ENCODE measurements at regions not wholly inside any gene's neighbourhood (a gene's known extent, or its start where the extent isn't known, plus 50 kb on each side); places are given as distances from the start of the nearest gene placed in this dataset.

DNA sequence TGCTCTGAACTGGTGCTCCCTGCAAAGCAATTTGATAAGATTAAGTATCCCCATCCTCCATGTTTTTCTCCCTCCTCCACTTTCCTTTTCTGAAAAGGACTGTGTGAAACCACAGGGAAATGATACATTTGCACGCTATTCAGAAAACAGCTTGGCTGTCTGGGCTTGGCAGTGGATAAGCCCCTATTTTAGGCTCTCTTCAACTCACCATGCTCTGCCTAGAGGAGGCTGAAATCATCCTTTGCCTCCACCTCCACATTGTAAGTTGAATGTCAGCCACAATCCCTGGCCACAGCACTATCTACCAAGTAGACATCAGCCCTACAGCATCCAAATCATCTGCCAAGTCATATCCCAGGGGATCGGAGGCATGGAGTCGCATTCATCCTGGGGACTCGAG, 642.3 kb downstream of the RPS29 start:
- H3K9me3 ChIP-seq (ENCODE audit: low read length) = no peaks in the 10 kb centered on the region
- POLR2A ChIA-PET (ENCODE audit: unreplicated experiment) = no interaction called here
- no peak for DNase-seq
- no TSS peak for BruUV-seq (replicated peaks)
- H3K4me2 ChIP-seq (ENCODE audit: low read length) = no peak overlapping the region
- H3K27me3 ChIP-seq (ENCODE audit: low read length) = no peaks in the 10 kb centered on the region
- no peaks in the 10 kb centered on the region for H3K4me1 ChIP-seq (ENCODE audit: insufficient read depth, low read length)
- H3K79me2 ChIP-seq (ENCODE audit: low read length) = no peaks in the 10 kb centered on the region
- H3K4me3 ChIP-seq (ENCODE audit: low read length) = no peak overlapping the region
- no peaks in the 10 kb centered on the region for H3K9me2 ChIP-seq (replicated peaks; ENCODE audit: low read length)
- ATAC-seq = no peak
- H3F3A ChIP-seq (ENCODE audit: low read length, unreplicated experiment) = no peaks in the 10 kb centered on the region
- H4K20me1 ChIP-seq (ENCODE audit: low read length) = no peaks in the 10 kb centered on the region
- CTCF ChIA-PET = no interaction called here
- H3K36me3 ChIP-seq (ENCODE audit: low read depth, low read length) = no peaks in the 10 kb centered on the region
- TF ChIP-seq, protein P1, sequence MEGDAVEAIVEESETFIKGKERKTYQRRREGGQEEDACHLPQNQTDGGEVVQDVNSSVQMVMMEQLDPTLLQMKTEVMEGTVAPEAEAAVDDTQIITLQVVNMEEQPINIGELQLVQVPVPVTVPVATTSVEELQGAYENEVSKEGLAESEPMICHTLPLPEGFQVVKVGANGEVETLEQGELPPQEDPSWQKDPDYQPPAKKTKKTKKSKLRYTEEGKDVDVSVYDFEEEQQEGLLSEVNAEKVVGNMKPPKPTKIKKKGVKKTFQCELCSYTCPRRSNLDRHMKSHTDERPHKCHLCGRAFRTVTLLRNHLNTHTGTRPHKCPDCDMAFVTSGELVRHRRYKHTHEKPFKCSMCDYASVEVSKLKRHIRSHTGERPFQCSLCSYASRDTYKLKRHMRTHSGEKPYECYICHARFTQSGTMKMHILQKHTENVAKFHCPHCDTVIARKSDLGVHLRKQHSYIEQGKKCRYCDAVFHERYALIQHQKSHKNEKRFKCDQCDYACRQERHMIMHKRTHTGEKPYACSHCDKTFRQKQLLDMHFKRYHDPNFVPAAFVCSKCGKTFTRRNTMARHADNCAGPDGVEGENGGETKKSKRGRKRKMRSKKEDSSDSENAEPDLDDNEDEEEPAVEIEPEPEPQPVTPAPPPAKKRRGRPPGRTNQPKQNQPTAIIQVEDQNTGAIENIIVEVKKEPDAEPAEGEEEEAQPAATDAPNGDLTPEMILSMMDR (conservative IDR thresholded peaks at IDR 0.05; ENCODE audit: low read depth, low read length) = no peak
- TF ChIP-seq EZH2 (IDR thresholded peaks at IDR 0.05; ENCODE audit: low read length, unreplicated experiment) (no peak), EZH2phosphoT487 (IDR thresholded peaks at IDR 0.05; ENCODE audit: borderline replicate concordance, low read length) (no peak)
- no peak overlapping the region for H3K9ac ChIP-seq (ENCODE audit: low read length)
- H3K27ac ChIP-seq (ENCODE audit: low read length) = no peak overlapping the region
- intact Hi-C loops (cut with micrococcal nuclease) = no loop called here
- no peak overlapping the region for H2AFZ ChIP-seq (ENCODE audit: low read length)

DNA sequence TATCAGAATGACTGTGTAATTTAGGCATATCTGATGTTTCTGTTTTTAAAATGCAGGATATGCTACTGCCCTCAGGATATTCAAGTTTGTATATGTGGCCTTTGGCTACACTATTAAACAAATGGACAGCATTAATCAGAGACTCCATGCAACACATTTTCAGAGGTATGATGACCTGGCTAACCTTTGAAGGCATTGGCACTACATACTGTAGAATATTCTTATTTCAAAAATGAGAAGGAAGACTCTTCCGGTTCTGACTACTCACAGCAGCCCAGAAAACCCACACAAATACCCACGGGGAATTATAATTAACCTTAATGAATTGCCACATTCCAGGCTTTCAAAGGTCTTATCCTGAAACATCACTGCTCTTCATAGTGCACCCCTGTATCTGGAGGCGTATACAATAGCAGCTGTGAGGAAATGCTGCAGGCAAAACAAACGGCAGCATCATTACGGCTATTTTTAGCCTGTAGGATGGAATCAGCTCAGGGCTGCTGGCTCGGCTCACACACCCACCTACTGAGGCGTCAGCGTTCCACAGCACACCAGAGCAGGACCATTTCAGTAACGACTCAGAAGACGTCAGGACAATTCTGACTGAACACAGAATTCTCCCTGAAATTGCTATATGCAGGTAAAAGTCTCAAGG, 648.5 kb downstream of the RPS29 start:
- no peak for DNase-seq
- intact Hi-C loops (cut with micrococcal nuclease) = no loop called here
- Histone ChIP-seq H3K9me2 (replicated peaks; ENCODE audit: low read length) (no peaks in the 10 kb centered on the region), H3K9me3 (ENCODE audit: low read length) (no peaks in the 10 kb centered on the region), H2AFZ (ENCODE audit: low read length) (no peak overlapping the region), H3K79me2 (ENCODE audit: low read length) (no peaks in the 10 kb centered on the region), H3K4me3 (ENCODE audit: low read length) (no peak overlapping the region), H3K4me2 (ENCODE audit: low read length) (no peak overlapping the region), H3F3A (ENCODE audit: low read length, unreplicated experiment) (no peaks in the 10 kb centered on the region), H3K27ac (ENCODE audit: low read length) (no peak overlapping the region), H3K36me3 (ENCODE audit: low read depth, low read length) (no peaks in the 10 kb centered on the region), H3K27me3 (ENCODE audit: low read length) (0 out of 2 replicates have a peak, but pooled peaks cover 2% of the 10 kb centered on the region), H3K9ac (ENCODE audit: low read length) (no peak overlapping the region), H4K20me1 (ENCODE audit: low read length) (no peaks in the 10 kb centered on the region), H3K4me1 (ENCODE audit: insufficient read depth, low read length) (no peaks in the 10 kb centered on the region)
- ChIA-PET POLR2A (ENCODE audit: unreplicated experiment) (no interaction called here), CTCF (no interaction called here)
- TF ChIP-seq, protein P1 (conservative IDR thresholded peaks at IDR 0.05; ENCODE audit: low read depth, low read length) = no peak
- TF ChIP-seq EZH2 (IDR thresholded peaks at IDR 0.05; ENCODE audit: low read length, unreplicated experiment) (no peak), EZH2phosphoT487 (IDR thresholded peaks at IDR 0.05; ENCODE audit: borderline replicate concordance, low read length) (no peak)
- BruUV-seq (replicated peaks) = no TSS peak
- no peak for ATAC-seq

DNA sequence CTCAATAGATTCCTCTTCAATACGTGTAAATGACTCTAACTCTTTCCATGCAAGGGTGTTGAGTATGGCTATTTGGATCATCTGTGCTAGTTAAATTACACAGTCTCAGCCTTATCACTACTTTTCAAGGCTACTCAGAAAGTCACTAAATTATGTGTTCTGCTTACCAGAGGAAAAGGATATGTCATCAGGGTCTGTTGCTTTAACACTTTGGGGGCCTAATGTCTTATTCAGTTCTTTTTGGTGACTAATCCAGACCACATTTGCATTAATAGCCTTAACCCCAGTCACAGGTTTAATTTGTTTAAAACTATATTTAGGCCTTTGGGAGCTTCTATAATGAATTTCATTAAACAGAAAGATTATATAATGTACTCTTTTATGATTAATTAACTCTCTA, 649.3 kb downstream of the RPS29 start:
- ATAC-seq (no peak), DNase-seq (no peak)
- Histone ChIP-seq H2AFZ (ENCODE audit: low read length) (no peak overlapping the region), H3K27me3 (ENCODE audit: low read length) (0 out of 2 replicates have a peak, but pooled peaks cover 2% of the 10 kb centered on the region), H3F3A (ENCODE audit: low read length, unreplicated experiment) (no peaks in the 10 kb centered on the region), H3K36me3 (ENCODE audit: low read depth, low read length) (no peaks in the 10 kb centered on the region), H3K9me3 (ENCODE audit: low read length) (no peaks in the 10 kb centered on the region), H3K27ac (ENCODE audit: low read length) (no peak overlapping the region), H4K20me1 (ENCODE audit: low read length) (no peaks in the 10 kb centered on the region), H3K9me2 (replicated peaks; ENCODE audit: low read length) (no peaks in the 10 kb centered on the region), H3K4me3 (ENCODE audit: low read length) (no peak overlapping the region), H3K79me2 (ENCODE audit: low read length) (no peaks in the 10 kb centered on the region), H3K4me2 (ENCODE audit: low read length) (no peak overlapping the region), H3K9ac (ENCODE audit: low read length) (no peak overlapping the region), H3K4me1 (ENCODE audit: insufficient read depth, low read length) (no peaks in the 10 kb centered on the region)
- POLR2A ChIA-PET (ENCODE audit: unreplicated experiment) = no interaction called here
- intact Hi-C loops (cut with micrococcal nuclease) = no loop called here
- BruUV-seq (replicated peaks) = no TSS peak
- CTCF ChIA-PET = no interaction called here
- TF ChIP-seq, protein P1 (conservative IDR thresholded peaks at IDR 0.05; ENCODE audit: low read depth, low read length) = no peak
- TF ChIP-seq EZH2 (IDR thresholded peaks at IDR 0.05; ENCODE audit: low read length, unreplicated experiment) (no peak), EZH2phosphoT487 (IDR thresholded peaks at IDR 0.05; ENCODE audit: borderline replicate concordance, low read length) (no peak)
